ENCODE measurements at regions not wholly inside any gene's neighbourhood (a gene's known extent, or its start where the extent isn't known, plus 50 kb on each side); places are given as distances from the start of the nearest gene placed in this dataset.

GRCh38 chr9:18357321-18357720 lies 116.6 kb upstream of the ADAMTSL1 start:
- DNase-seq = no peak

- DNase-seq = no peak
Measured at GRCh38 chr9:18358325-18358724, 115.6 kb upstream of the ADAMTSL1 start.

GRCh38 chr9:18359335-18359734 lies 114.6 kb upstream of the ADAMTSL1 start:
- no peak for DNase-seq

GRCh38 chr9:18360005-18360404 lies 113.9 kb upstream of the ADAMTSL1 start:
- DNase-seq = no peak

DNA sequence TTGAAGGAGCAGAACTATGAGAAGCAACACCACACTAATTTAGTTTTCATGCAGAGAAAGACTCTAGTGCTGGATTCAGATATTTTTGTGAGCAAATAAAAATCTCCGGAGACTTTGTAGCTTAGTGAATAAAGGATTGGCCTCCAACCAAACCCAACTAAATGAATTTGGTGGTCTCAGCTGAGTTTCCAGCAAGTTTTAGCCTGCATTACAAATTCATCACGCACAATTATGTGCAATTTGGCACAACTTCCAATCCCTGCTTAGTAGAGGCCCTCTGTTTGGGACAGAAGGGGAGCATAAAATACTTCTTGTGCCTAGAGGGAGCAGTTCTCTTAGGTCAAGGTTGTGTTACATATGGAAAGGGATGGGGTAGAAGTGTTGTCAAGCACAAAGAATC lies 112.3 kb upstream of the ADAMTSL1 start:
- DNase-seq = no peak

DNA sequence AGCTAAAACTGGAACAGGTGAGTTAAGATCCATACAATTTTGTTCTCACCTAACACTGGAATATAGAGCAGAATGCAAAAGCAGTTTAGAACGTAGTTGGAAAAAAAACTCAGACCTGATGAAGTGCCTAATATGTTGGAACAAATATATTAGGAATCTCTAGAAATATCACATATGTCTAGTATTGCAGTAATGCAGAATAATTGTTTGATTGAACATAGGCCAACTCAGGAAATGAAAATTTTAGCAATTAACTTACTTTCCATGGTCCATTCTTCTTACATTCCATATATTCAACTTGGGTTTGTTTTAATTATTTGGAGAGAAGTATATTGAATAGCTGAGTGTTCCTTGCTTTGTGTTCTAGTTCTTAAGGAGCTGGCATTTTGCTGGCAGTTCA lies 111.8 kb upstream of the ADAMTSL1 start:
- DNase-seq = no peak

GRCh38 chr9:18362901-18363685 lies 110.9 kb upstream of the ADAMTSL1 start:
- DNase-seq = no peak

DNA sequence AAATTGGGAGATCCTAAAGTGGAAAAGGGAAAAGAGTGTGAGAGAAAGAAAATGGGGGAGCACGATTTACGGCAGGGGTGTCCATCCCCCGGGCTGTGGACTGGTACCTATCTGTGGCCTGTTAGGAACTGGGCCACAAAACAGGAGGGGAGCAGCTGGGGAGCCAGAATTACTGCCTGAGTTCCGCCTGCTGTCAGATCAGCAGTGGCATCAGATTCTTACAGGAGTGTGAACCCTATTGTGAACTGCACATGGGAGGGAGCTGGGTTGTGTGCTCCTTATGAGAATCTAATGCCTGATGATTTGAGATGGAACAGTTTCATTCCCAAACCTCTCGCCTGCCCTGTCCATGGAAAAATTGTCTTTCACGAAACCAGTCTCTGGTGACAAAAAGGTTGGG lies 108.3 kb upstream of the ADAMTSL1 start:
- DNase-seq = no peak

DNA sequence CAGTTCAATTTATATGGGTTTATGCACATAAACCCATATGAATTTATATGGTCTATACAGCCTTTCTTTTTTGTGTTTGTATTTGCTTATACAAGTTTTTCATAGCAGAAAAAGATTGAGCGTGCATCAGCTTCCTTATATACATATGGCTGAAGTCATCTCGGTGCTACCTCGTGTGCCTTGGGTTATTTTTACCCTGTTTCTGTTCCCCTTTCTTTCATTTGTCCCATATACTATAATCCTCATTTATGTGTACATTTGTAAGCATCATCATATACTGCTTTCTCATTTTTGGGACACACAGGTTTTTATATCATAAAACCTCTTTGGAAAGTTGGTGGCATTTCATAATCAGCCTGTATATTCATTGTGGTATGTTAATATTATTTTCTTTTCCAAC lies 107.8 kb upstream of the ADAMTSL1 start:
- DNase-seq = no peak

DNA sequence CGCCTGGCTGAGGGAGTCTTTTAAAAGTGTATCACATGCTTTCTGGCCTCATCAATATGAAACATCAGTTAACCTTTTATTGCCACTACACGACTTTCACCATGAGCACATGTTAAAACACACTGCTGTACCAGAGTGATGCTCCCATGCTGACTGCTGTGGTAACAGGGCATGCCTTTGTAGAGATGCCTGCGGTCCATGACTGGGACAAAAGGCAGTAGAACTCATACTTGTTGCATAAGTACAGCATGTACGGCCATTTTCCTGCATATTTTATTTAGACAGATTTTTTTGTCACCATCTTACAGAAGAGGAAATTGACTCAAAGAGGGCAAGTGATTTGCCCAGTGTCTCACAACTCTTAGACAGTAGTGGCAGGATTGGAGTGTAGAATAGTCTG lies 105.7 kb upstream of the ADAMTSL1 start:
- DNase-seq = no peak

DNA sequence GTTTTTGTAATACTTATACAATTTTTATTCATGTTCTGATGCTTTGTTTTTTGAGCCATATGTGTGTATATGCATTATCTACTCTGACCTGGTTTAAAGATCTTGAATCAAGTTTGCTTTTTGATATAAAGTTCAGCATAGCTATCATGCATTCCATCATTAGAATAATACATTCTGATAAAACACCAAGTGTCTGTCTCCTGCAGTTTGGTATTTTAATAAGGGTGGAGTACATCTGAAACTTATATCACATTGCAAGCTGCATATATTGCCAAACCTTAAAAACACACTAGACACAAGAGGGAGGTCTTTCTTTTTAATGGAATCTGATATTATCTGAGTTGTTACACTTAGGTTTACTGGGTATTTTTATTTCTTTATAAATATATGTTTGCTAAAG lies 102.8 kb upstream of the ADAMTSL1 start:
- no peak for DNase-seq

GRCh38 chr9:18371621-18372020 lies 102.3 kb upstream of the ADAMTSL1 start:
- DNase-seq = no peak

DNA sequence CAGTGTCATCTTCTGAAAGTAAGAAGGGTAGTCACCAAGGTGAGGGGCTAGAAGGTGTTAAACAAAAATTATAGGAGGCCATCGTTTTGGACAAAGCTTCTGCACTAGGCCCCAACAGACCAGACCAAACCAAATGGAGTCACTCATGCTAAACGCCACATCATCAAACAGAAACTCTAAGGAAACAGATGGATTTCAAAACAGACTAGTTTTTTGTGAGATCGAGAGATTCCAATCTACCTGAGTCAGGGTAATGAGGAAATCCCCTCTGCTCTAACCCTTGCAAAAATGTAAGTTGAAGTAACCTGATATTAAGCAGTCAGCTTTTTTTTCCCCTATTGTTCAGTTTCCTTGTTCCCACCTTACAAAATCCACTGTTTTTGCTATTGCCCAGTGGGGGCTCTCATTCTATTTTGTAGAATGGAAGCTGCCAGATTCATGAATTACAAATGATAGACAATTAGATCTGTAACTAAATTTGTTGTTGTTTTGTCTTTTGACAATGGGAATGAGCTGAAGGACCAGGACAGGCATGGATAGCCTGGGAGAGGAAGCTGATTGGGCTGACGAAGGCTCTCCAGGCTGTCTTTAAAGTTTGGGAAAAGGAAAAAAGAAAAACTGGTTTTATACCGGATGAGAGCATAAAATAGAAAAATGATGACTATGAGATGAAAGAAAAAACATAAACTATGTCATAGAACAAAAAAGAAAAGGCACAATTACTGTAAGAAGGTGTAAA lies 94.7 kb upstream of the ADAMTSL1 start:
- no peak for DNase-seq

DNA sequence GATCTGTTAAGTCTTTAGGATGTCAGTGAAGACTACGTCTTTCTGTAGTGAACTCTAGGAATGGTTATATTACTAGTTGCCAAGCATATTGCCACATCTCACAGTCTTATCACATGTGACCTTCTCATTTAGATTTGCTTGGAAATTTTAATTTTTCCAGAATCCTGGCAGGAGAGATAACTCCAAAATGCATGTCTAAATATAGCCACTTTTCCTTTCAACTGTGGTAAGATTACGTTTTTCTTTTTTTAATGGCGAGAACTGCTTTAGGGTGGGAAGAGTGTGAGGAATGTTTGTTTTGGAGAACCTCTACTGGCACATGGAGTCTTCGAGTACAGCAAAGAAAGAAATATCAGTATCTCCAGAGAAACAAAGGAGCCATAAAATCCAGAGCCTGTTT lies 91.7 kb upstream of the ADAMTSL1 start:
- no peak for DNase-seq

- DNase-seq = no peak
Measured at GRCh38 chr9:18384066-18384465, 89.9 kb upstream of the ADAMTSL1 start.

GRCh38 chr9:18385696-18386490 lies 88.1 kb upstream of the ADAMTSL1 start:
- DNase-seq = no peak

DNA sequence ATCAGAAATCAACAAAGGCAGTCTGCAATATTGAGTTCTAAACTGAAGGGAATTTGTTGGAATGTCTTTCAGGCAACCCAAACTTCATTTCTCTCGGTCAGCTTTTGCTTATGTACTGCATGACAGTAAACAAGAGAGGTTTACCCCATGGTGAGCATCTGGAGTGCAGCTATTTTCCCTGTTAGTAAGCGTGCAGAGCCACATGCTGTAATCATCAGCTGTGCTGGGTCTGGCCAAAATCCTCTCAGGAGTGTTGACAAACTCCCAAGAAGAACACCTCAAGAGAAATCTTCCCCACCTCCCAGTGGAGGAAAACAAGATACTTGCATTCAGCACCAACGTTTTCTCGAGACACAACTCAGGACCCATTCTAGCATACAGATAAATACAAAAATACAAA lies 83.6 kb upstream of the ADAMTSL1 start:
- no peak for DNase-seq

- DNase-seq = peak; percentile 38
Measured at GRCh38 chr9:18393340-18394130, 80.4 kb upstream of the ADAMTSL1 start.

DNA sequence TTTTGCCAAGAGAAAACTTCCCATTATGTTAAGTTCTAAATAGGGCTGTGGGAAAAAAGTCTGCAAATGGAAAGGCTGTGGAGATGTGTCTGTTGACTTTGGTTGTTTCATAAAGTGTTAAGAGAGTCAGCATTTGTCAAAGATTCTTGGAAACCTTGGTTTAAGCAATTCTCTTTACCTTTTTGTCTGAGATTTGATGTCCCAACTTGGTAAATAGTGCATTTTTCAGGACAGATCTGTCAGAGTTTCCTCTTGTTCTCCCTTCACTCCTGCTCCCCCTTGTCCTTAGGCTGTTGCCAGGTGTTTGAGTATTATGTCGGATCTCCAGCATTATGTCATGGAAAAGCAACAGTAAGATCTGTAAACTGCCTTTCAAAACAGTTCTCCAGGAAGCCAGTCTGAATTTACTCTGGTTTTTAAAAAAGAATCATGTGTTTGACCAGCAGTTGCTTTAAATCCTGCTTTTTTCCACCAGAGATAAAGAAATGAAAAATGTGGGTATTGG lies 79.1 kb upstream of the ADAMTSL1 start:
- DNase-seq = no peak

GRCh38 chr9:18396102-18396728 lies 77.7 kb upstream of the ADAMTSL1 start:
- no peak for DNase-seq

DNA sequence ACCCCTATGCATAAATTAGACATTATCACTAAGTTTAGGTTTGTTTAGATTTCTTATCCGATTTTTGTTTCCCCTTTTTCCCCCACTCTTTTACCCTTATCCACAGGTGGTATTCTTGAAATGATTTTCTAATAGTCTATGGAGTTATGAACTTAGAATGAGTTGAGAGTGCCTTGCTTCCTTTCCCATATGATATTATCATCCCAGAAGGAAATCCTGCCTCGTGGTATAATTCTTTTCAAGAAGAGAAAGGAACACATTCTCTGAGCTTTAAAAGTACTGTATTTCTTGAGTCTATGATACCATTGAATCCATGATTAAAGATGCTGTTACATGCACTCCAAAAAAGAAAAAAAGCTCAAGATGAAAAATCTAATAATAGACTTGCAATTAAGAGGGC lies 76.9 kb upstream of the ADAMTSL1 start:
- no peak for DNase-seq

GRCh38 chr9:18398038-18398437 lies 75.9 kb upstream of the ADAMTSL1 start:
- DNase-seq = no peak
